ENCODE measurements at regions not wholly inside any gene's neighbourhood (a gene's known extent, or its start where the extent isn't known, plus 50 kb on each side); places are given as distances from the start of the nearest gene placed in this dataset.
"Not testable (repeated sequence)": the region's sequence is repeated elsewhere in the genome, so short reads cannot be mapped to it uniquely, and the experiment has no call there.

- DNase-seq (ENCODE audit: low read depth, low spot score), result no peak
Measured at GRCh38 chr1:235059221-235059620, 69.4 kb downstream of the TOMM20 start.

GRCh38 chr1:235058695-235059094 lies 69.9 kb downstream of the TOMM20 start:
- DNase-seq (ENCODE audit: low read depth, low spot score), result no peak

DNA sequence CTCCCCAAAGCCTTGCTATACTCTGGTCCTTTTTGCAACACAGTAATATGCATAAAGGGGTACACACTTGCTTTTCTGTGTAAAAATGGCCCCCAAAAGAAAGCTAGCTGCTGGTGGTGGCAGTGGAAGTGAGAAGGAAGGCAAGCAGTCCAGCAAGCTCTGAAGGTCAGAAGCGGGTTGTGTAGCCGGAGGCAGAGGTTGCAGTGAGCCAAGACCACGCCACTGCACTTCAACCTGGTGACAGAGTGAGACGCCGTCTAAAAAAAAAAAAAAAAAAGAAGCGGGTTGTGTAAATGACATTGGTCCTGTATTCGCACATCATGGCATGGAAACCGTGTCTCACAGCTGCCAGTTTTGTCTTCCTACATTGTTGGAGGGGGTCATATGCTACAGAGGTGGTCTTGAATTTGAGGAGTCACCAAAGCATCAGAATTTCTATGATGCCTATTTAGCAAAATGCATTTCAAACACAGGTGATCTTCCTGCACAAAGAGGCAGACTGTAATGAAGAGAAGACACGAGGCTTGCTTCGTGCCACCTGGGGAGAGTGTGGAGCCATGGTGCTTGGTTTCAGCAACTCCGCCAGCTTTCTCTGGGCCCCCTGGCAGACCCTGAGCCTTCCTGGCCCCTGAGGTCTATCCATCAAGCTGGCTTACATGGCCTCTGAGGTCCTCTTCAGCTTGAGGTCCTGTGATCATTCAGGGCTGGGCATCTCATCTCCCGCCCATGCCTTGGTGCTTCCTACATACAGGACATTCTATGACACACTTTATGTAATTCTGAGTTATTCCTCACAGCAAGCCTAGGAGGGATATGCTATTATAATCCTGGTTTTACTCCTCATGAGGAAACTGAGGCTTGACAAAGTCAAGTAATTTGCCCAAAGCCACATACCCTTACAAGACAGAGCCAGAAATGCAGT lies 71.0 kb downstream of the TOMM20 start:
- no peak for DNase-seq (ENCODE audit: low read depth, low spot score)

DNA sequence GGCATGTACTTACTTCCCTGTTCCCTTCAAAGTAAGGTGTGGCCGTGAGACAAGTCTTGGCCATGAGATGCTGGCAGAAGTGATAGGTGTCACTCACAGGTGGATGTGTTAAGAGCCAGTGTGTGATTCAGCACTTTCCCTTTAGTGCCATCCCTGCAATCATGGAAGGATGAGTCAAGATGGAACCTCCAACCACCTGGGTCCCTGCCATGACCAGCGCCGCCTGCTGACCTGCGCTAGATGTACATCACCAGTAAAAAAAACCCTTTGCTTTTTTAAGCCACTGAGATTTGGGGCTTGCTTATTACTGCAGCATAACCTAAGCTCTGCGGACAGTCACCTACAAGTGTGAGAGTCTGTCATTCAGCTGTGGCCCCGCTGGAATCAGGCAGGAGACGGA lies 71.7 kb downstream of the TOMM20 start:
- DNase-seq (ENCODE audit: low read depth, low spot score), result no peak

- DNase-seq (ENCODE audit: low read depth, low spot score), result peak; percentile 47
Measured at GRCh38 chr1:235054936-235055335, 73.7 kb downstream of the TOMM20 start.

DNA sequence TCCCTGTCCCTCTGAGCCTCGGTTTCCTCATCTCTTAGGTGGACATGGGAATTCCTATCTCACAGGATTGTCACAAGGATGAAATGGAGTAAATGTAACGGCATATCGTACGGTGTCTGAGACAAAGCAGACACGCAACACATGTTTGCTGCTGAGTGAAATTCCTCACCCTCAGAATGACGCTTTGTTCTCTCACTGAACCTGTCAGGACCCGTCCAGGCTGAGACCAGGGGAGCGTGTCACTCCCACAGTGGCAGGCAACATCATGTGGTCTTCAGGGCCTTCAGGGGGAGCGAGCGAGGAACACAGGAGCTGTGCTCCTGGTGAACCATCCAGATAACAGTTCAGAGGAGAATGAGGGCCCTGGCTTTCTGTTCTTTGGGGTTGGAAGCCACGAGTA lies 74.2 kb downstream of the TOMM20 start:
- DNase-seq (ENCODE audit: low read depth, low spot score), result no peak

DNA sequence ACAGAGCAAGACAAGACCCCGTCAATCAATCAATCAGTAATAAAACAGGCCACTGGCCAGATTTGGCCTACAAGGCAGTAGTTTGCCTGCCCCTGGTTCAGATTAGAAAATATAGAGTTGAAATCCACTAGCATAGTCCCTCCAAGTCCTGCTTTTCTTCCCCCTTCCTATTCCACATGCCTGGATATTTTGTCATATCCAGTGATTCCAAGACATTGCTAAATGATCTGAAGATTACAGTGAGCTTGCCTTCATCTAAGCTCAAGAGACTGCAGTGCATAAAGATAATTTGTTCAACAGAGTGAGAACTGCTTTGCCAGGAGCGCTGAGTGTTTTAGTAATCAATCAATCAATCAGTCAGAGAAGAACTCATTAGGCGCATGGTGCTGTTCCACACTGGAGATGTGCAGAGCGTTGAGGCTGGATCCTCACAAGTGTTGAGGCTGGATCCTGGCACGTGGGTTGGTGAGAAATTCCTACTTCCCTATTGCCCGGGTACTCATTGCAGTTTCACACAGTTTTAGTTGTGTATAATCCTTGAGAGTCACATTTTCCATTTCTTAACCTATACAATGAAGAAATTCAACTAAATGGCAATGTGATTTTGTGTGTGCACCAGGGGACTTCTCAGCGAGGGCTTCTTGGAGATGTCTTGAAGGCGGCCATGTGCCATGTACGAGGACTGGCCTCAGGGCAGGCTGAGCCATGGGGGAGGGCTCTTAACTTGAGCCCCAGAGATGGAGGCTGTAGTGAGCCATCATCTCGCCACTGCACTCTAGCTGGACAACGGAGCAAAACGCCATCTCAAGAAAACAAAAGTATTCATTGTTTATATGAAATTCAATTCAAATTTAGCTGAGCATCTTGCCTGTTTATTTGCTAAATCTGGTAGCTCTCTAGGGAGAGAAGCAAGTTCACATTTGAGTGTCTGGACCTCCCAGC lies 76.3 kb downstream of the TOMM20 start:
- DNase-seq (ENCODE audit: low read depth, low spot score), result no peak

DNA sequence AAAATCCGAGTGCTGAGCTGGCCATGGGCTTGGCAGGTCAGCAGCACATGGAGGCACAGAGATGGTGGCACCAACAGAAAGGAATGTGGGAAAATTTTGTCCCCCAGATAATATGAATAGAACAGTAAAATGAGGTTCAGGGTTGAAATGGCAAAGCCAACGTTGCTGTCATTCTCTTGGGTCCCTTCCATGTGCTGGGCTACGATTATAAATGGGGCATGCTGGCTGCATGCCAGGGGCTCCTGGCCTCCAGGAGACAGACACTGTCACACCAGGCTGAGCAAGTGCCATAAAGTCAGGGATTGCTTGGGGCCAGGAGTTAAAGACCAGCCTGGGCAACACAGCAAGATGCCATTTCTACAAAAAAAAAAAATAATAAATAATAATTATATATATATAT lies 77.1 kb downstream of the TOMM20 start:
- no peak for DNase-seq (ENCODE audit: low read depth, low spot score)

DNA sequence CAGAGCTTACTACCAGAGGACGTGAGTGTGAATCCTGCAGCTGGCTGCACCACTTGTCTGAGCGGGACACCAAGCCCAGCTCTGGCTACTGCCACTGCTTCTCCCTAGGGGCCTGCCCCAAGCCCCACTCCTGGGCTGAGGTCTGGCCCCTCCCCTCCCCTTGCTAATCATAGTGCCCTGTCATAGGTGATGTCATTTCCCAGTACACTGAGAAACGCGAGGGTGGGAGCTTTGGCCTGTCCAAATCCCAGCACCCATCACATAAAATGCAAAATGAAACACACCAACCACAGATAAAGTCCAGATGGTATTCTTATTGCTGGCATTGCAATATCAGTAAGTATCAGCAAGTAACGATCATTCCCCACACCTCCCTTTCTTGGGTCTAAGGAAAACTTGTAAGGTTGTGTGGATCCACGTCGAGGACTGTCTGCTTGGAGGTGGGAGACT lies 77.7 kb downstream of the TOMM20 start:
- DNase-seq (ENCODE audit: low read depth, low spot score), result peak; percentile 59

DNA sequence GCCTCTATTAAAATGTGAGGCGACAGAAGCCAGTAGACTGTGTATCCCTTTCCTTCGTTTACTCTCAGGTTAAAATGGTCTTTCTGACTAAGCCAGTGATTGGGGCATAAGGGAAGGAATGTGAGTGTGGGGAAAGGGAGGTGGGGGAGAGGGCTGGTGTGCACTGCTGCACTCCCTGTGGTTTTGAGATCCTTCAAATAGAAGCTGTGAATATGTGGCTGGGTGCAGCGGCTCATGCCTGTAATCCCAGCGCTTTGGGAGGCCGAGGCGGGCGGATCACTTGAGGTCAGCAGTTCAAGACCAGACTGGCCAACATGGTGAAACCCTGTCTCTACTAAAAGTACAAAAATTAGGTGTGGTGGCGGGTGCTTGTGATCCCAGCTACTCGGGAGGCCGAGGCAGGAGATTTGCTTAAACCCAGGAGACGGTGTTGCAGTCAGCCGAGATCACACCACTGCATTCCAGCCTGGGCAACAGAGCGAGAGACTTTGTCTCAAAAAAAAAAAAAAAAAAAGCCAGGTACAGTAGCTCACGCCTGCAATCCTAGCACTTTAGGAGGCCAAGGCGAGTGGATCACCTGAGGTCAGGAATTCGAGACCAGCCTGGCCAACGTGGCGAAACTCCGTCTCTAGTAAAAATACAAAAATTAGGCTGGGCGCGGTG lies 78.8 kb downstream of the TOMM20 start:
- DNase-seq (ENCODE audit: low read depth, low spot score), result not testable (repeated sequence)

DNA sequence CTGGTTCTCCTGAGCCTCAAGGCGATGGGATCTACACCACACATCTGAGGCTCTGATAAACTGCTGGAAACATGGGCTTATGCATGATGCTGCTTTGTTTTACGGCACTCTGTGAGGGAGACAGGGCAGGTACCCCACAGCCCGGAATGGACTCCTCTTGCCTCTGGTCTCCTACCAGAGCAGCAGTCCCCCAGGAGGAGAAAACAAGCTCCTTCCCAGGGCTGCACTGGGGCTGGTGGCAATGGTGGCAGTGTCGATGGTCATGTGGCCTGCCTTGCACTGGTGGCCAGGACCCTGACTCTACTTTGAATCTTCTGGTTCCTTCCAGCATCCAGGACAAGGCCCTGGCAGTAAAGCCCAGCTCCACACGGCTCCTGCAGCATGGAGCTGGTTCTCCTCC lies 79.4 kb downstream of the TOMM20 start:
- DNase-seq (ENCODE audit: low read depth, low spot score), result no peak

DNA sequence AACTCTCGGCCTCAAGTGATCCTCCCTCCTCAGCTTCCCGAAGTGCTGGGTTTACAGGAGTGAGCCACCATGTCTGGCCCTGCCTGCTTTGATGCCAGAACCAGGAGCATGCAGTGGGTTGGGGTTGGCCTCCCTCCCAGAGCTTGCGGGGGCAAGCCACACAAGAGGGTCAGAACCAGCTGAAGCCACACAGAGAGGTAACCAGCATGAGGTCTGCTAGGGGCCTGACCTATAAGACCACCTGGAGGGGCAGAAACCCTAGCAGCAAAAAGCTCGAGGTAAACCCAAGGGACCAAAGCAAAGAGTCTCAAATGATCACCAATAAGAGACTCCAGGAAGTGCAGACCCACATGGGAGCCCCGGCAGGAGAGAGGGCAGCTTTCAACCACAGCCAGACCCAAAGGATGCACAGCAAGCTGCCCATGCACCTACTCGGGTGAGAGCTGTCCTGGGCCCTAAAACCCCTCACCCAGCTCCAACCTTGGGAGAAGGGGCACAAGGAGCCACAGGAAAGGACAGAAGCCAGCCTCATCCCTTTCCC lies 81.2 kb downstream of the TOMM20 start:
- no peak for DNase-seq (ENCODE audit: low read depth, low spot score)

GRCh38 chr1:235045921-235046601 lies 82.6 kb downstream of the TOMM20 start:
- no peak for DNase-seq (ENCODE audit: low read depth, low spot score)

DNA sequence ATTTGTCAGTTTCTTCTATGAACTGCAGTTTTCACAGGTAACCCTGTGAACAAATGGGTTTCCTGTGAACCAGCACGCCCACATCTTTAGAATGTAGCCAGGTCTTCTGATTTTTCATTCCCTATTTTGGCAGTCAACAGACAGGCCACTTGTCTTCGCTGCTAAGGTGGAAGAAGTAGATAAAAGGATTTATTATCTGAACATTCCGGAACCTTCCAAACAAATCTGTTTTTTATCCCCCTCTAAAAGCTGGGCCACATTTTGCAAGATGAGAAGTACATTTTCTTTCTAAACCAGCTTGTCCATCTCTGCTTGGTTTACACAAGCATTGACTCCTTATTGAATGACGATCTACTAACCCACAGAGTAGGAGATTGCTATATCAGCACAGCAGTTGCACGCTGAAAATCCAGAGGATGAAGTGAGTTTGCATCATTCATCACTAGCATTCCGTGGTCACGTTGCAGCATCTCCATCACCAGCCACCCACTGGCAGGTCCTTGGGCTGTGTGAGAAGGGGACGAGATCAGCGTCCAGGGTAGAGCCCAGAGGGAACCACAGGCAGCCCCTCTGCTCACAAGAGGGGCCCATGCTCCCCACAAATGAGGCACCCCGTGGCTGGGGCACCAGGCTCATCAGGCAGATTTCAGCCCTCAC lies 83.5 kb downstream of the TOMM20 start:
- DNase-seq (ENCODE audit: low read depth, low spot score), result no peak

- no peak for DNase-seq (ENCODE audit: low read depth, low spot score)
Measured at GRCh38 chr1:235043234-235043633, 85.4 kb downstream of the TOMM20 start.

DNA sequence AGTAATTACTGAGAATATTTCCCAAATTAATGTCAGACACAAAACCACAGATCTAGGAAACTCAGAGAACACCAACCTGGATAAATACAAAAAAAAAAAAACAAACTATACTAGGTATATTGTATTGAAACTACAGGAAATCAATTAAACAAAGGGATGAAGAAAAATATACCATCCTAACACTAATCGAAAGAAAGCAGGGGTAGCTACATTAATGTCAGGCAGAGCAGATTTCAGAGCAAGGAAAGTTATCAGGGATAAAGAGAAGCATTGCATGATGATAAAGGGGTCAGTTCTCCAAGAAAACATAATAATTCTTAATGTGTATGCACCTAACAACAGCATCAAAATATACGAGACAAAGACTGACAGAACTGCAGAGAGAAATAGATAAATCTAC lies 89.9 kb downstream of the TOMM20 start:
- DNase-seq (ENCODE audit: low read depth, low spot score), result no peak

- no peak for DNase-seq (ENCODE audit: low read depth, low spot score)
Measured at GRCh38 chr1:235035928-235036327, 92.7 kb downstream of the TOMM20 start.

DNA sequence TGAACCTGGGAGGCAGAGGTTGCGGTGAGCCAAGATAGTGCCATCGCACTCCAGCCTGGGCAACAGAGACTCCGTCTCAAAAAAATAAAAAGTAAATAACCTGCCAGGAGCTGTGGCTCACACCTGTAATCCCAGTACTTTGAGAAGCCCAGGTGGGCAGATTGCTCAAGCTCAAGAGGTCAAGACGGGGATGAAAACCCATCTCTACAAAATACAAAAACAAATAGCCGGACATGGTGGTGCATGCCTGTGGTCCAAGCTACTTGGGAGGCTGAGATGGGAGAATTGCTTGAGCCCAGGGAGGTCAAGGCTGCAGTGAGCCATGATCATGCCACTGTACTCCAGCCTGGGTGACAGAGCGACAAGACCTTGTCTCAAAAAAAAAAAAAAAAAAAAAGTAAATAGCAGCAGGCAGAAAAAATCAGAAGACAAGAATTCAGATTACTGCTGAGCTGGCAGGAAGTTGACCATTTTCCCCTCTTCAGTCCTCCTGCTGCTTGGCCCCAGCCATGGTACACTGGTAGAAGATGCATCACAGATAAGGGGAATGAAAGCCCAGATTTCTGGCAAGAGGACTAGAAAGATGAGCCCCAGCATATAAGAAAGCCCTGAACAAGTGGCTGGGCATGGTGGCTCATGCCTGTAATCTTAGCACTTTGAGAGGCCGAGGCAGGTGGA lies 97.6 kb downstream of the TOMM20 start:
- no peak for DNase-seq (ENCODE audit: low read depth, low spot score)

DNA sequence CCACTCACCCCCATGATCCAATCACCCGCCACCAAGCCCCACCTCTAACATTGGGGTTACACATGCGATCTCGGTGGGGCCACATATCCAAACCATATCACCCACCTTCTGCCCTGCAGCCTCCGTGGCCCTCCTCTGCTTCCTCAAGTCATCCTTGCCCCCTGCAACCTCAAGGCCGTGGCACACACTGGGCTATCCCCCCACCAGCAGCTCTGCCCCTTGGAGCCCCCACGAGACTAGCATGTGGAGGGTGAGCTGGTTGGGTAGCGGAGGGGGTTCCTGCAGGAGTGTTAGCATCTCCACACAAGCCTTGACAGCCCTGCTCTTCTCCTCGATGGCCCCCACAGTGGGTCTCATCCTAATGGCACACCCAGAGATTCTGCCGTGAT lies 100.8 kb downstream of the TOMM20 start:
- no peak for DNase-seq (ENCODE audit: low read depth, low spot score)
